Stomach (tissue), 4 donors: ENCODE measurements at regions not wholly inside any gene's neighbourhood (a gene's known extent, or its start where the extent isn't known, plus 50 kb on each side); places are given as distances from the start of the nearest gene placed in this dataset.

Source experiments
- POLR2A ChIP-seq, 4 donors: fragments of 450-650 bp; IDR thresholded peaks; one replicate each; pipeline ENCODE4 v1.6.1; 2016; ENCODE audit warnings: antibody characterized with exemption in 4 of 4, control low read depth in 2 of 4, mild to moderate bottlenecking in 1 of 4, moderate library complexity in 1 of 4
- POLR2AphosphoS5 ChIP-seq, 3 donors: sonication (generic); formaldehyde crosslinking; IDR thresholded peaks; one replicate each; pipeline ENCODE4 v1.6.1; 2016; ENCODE audit warnings: antibody characterized with exemption in 3 of 3
- TF ChIP-seq, protein P1 (sequence below), 7 experiments: fragments of 450-650 bp in 4 of 7; fragments of 200-600 bp in 3 of 7; sonication (generic) in 3 of 7; IDR thresholded peaks; one replicate each; pipeline ENCODE4 v1.5.1; 2016 to 2019; ENCODE audit warnings: antibody characterized with exemption in 7 of 7, control low read depth in 2 of 7, mild to moderate bottlenecking in 1 of 7

DNA sequence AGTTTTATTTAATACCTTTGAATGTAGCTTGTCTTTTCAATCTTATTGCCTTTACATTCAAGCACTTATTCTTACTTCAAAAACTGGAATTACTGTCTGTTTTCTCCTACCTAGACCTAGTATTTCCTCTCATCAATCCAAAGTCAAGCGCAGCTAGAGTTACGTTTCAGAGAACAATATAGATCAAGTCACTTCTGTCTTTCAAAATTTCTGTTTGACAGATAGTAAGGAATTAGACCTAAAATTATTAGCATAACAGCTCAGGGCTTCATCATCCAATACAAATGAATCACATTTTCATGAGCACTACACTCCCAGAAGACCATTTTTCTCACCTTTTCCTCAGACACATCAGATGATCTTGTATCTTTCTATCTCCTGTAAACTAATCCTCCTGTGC, 170.6 kb downstream of the CCDC59 start:
- TF ChIP-seq POLR2A (IDR thresholded peaks at IDR 0.05) (no peak), POLR2AphosphoS5 (IDR thresholded peaks at IDR 0.05) (no peak)
- TF ChIP-seq, protein P1, sequence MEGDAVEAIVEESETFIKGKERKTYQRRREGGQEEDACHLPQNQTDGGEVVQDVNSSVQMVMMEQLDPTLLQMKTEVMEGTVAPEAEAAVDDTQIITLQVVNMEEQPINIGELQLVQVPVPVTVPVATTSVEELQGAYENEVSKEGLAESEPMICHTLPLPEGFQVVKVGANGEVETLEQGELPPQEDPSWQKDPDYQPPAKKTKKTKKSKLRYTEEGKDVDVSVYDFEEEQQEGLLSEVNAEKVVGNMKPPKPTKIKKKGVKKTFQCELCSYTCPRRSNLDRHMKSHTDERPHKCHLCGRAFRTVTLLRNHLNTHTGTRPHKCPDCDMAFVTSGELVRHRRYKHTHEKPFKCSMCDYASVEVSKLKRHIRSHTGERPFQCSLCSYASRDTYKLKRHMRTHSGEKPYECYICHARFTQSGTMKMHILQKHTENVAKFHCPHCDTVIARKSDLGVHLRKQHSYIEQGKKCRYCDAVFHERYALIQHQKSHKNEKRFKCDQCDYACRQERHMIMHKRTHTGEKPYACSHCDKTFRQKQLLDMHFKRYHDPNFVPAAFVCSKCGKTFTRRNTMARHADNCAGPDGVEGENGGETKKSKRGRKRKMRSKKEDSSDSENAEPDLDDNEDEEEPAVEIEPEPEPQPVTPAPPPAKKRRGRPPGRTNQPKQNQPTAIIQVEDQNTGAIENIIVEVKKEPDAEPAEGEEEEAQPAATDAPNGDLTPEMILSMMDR (IDR thresholded peaks at IDR 0.05), result no peak
